ENCODE measurements at regions not wholly inside any gene's neighbourhood (a gene's known extent, or its start where the extent isn't known, plus 50 kb on each side); places are given as distances from the start of the nearest gene placed in this dataset.

DNA sequence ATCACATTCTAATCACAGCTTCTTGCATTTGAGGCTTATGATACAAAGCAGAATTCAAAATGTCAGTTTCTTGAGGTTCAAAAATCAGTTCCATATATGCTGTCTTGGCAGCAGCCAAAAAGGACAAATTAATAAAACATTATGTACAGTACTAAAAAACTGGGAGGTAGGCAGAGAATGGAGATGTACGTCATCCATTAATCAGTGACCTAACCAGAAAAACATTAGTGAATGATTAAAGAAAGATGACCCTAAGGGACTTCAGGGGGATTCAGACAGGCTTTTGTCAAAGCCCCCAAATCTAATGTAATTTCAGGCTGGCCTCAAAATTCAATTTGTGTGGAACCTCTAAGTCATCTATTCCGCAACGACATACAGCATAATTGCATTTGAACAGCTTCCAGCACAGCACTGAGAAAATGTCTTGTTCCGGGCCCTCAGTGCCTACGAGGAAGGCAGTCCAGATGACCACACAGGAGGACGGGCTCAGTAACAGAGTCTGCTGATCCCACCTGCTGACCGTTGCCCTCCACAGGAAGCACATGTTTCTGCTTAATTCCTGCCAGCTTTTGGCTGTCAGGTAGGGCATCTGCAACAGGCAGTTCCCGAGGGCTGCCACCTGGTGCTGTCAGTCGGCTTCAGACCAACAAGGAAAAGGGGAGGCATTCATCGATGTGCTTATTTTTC is 83.8 kb upstream of the HHIP start:
- TF ChIP-seq SPI1 (IDR thresholded peaks at IDR 0.05; ENCODE audit: low read depth, low read length) = no peak
- TF ChIP-seq TAF1 (IDR thresholded peaks at IDR 0.05; ENCODE audit: low read depth, low read length) = no peak
- TF ChIP-seq POU2F2 (IDR thresholded peaks at IDR 0.05; ENCODE audit: low read depth, low read length) = no peak
- no peak for TF ChIP-seq PAX5 (IDR thresholded peaks at IDR 0.05; ENCODE audit: insufficient read depth, low read length, severe bottlenecking)
- TF ChIP-seq POLR2A (IDR thresholded peaks at IDR 0.05; ENCODE audit: low read depth, low read length) = no peak
- no peak for TF ChIP-seq POLR2AphosphoS5 (IDR thresholded peaks at IDR 0.05; ENCODE audit: low read depth, low read length)
- FAIRE-seq (no peak), DNase-seq (ENCODE audit: insufficient read length, low spot score) (no peak)

- TF ChIP-seq POLR2AphosphoS5 (IDR thresholded peaks at IDR 0.05; ENCODE audit: low read depth, low read length) (no peak), SPI1 (IDR thresholded peaks at IDR 0.05; ENCODE audit: low read depth, low read length) (peak; percentile 29; the same call in 1 of the 2 replicates)
- no peak for FAIRE-seq
- DNase-seq (ENCODE audit: insufficient read length, low spot score) = no peak
These were observed 81.6 kb upstream of the HHIP start for GRCh38 chr4:144564358-144564757.

- FAIRE-seq (peak; percentile 38), DNase-seq (ENCODE audit: insufficient read length, low spot score) (no peak)
- TF ChIP-seq POU2F2 (IDR thresholded peaks at IDR 0.05; ENCODE audit: low read depth, low read length) = no peak
- TF ChIP-seq TAF1 (IDR thresholded peaks at IDR 0.05; ENCODE audit: low read depth, low read length) = no peak
- no peak for TF ChIP-seq POLR2A (IDR thresholded peaks at IDR 0.05; ENCODE audit: low read depth, low read length)
- peak; percentile 71; the same call in 1 of the 2 replicates for TF ChIP-seq SPI1 (IDR thresholded peaks at IDR 0.05; ENCODE audit: low read depth, low read length)
These were observed 80.3 kb upstream of the HHIP start for GRCh38 chr4:144565527-144566195.

GRCh38 chr4:144572660-144573059 is 73.3 kb upstream of the HHIP start:
- TF ChIP-seq POU2F2 (IDR thresholded peaks at IDR 0.05; ENCODE audit: low read depth, low read length) (no peak), PAX5 (IDR thresholded peaks at IDR 0.05; ENCODE audit: insufficient read depth, low read length, severe bottlenecking) (no peak), POLR2AphosphoS5 (IDR thresholded peaks at IDR 0.05; ENCODE audit: low read depth, low read length) (no peak), SPI1 (IDR thresholded peaks at IDR 0.05; ENCODE audit: low read depth, low read length) (no peak), TAF1 (IDR thresholded peaks at IDR 0.05; ENCODE audit: low read depth, low read length) (no peak), POLR2A (IDR thresholded peaks at IDR 0.05; ENCODE audit: low read depth, low read length) (no peak)
- DNase-seq (ENCODE audit: insufficient read length, low spot score) (no peak), FAIRE-seq (no peak)

DNA sequence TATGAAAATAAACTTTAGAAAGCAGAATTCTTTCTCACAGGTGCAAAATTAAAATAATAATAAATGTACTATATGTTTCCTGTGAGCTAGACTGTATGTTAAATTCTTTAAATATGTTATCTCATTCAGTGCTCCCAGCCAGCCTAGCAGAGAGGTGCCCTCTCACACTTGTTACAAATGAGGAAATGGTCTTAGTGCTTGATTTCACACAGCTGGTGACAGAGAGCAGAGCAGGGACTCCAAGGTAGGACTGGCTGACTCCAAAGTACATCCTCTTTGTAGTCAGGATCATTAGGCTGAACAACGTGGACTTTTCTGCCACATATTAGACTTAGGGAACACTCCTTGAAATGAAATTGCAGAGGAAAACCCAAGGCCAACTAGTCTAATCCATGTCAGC is 72.0 kb upstream of the HHIP start:
- no peak for FAIRE-seq
- no peak for DNase-seq (ENCODE audit: insufficient read length, low spot score)
- TF ChIP-seq TAF1 (IDR thresholded peaks at IDR 0.05; ENCODE audit: low read depth, low read length) = no peak
- TF ChIP-seq SPI1 (IDR thresholded peaks at IDR 0.05; ENCODE audit: low read depth, low read length) = peak; percentile 80
- TF ChIP-seq POU2F2 (IDR thresholded peaks at IDR 0.05; ENCODE audit: low read depth, low read length) = no peak

DNA sequence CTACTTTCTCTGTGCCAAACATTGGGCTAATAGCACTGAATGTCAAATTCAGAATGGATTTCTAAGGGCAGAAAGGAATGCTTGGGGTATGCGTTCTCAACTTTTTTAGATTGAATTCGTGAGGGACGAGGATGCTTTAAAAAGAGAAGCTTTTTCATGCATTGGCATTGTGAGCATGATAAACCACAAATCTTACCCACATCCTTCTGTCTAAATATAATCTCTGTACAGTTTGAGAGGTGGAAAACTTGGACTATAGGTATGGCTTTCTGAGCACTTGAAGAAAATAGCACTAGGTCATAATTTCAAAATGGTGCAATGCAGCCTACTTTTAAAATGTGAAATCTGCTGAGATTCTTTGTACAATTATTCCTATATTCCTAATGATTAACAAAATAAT is 71.4 kb upstream of the HHIP start:
- TF ChIP-seq SPI1 (IDR thresholded peaks at IDR 0.05; ENCODE audit: low read depth, low read length) = no peak
- no peak for TF ChIP-seq TAF1 (IDR thresholded peaks at IDR 0.05; ENCODE audit: low read depth, low read length)
- TF ChIP-seq POU2F2 (IDR thresholded peaks at IDR 0.05; ENCODE audit: low read depth, low read length) = no peak
- no peak for TF ChIP-seq POLR2A (IDR thresholded peaks at IDR 0.05; ENCODE audit: low read depth, low read length)
- no peak for TF ChIP-seq POLR2AphosphoS5 (IDR thresholded peaks at IDR 0.05; ENCODE audit: low read depth, low read length)
- no peak for TF ChIP-seq PAX5 (IDR thresholded peaks at IDR 0.05; ENCODE audit: insufficient read depth, low read length, severe bottlenecking)
- no peak for FAIRE-seq
- DNase-seq (ENCODE audit: insufficient read length, low spot score) = no peak

DNA sequence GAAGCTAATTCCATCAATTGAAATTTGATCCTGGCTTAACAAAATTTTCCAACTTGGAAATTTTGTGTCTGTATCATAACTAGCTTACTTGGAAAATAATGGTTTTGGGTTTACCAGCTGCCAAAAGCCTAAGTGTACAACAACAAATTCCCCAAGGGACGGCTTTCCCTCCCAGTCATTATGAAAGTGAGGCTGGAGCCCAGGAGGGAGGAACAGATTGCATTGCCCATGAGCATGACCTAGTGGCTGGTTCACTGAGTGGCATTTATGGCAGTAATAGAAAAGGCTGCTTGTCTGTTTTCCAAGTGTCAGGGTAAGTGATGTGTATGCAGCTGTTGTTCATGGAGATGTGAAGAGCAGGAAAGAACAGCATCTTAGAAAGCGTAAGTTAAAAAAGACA is 70.8 kb upstream of the HHIP start:
- DNase-seq (ENCODE audit: insufficient read length, low spot score) (no peak), FAIRE-seq (no peak)
- no peak for TF ChIP-seq PAX5 (IDR thresholded peaks at IDR 0.05; ENCODE audit: insufficient read depth, low read length, severe bottlenecking)
- TF ChIP-seq SPI1 (IDR thresholded peaks at IDR 0.05; ENCODE audit: low read depth, low read length) = no peak
- TF ChIP-seq POLR2A (IDR thresholded peaks at IDR 0.05; ENCODE audit: low read depth, low read length) = no peak
- TF ChIP-seq TAF1 (IDR thresholded peaks at IDR 0.05; ENCODE audit: low read depth, low read length) = no peak
- TF ChIP-seq POU2F2 (IDR thresholded peaks at IDR 0.05; ENCODE audit: low read depth, low read length) = no peak
- TF ChIP-seq POLR2AphosphoS5 (IDR thresholded peaks at IDR 0.05; ENCODE audit: low read depth, low read length) = no peak

- DNase-seq (ENCODE audit: insufficient read length, low spot score) = no peak
- no peak for TF ChIP-seq PAX5 (IDR thresholded peaks at IDR 0.05; ENCODE audit: insufficient read depth, low read length, severe bottlenecking)
- no peak for FAIRE-seq
These were observed 67.3 kb upstream of the HHIP start for GRCh38 chr4:144578681-144579080.

DNA sequence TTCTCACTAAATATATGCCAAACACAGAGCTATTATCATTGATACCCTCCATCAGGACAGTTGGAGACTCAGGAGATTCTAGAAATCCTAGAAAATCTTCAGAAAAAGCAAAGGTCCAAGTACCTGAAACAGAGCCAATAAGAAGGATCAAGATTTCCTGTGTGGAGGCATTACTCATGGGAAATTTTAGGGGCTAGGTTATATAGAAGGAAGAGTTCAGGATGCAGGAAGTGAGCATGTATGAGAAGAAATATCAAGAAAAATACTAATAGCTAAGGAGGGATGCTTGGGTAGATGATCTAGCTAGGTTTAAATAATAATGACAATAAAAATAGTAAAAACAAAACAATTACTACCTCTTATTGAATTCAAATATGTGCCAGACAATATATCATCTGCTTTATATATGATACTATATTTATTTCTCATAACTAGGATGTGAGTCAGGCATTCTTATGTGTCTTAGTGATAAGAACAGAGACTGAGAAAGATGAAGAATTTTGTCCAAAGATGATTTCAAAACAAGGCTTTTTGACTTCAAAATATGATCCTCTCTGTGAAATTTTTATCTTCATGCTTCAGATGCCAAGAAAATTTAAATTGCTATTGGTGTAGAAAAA is 66.4 kb upstream of the HHIP start:
- no peak for FAIRE-seq

DNA sequence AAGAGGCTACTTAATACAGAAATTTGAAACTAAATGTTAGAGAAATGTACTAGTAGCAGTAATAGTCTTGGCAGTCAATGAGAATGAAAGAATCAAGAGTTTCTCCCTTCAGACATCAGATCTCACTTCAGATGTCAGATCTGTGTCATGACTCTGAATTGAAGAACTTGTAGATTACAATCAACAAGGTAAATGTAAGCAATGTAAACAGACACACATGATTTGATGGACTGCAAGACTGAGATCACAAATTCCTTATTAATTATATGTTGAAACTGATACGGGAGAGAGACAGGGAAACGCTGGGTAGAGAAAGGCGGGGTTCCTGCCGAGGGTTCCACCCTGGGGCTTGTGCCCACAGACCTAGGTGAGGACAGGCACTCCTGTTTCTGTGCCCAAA is 65.5 kb upstream of the HHIP start:
- DNase-seq (ENCODE audit: insufficient read length, low spot score) (no peak), FAIRE-seq (no peak)

More for the DNA sequence above, 66.4 kb upstream of the HHIP start:
- DNase-seq (ENCODE audit: insufficient read length, low spot score) = no peak
- no peak for TF ChIP-seq TAF1 (IDR thresholded peaks at IDR 0.05; ENCODE audit: low read depth, low read length)
- TF ChIP-seq POLR2AphosphoS5 (IDR thresholded peaks at IDR 0.05; ENCODE audit: low read depth, low read length) = no peak
- TF ChIP-seq POLR2A (IDR thresholded peaks at IDR 0.05; ENCODE audit: low read depth, low read length) = no peak
- TF ChIP-seq SPI1 (IDR thresholded peaks at IDR 0.05; ENCODE audit: low read depth, low read length) = no peak
- TF ChIP-seq POU2F2 (IDR thresholded peaks at IDR 0.05; ENCODE audit: low read depth, low read length) = no peak
- TF ChIP-seq PAX5 (IDR thresholded peaks at IDR 0.05; ENCODE audit: insufficient read depth, low read length, severe bottlenecking) = no peak

More for the DNA sequence above, 65.5 kb upstream of the HHIP start:
- TF ChIP-seq POLR2AphosphoS5 (IDR thresholded peaks at IDR 0.05; ENCODE audit: low read depth, low read length) (no peak), POLR2A (IDR thresholded peaks at IDR 0.05; ENCODE audit: low read depth, low read length) (no peak), POU2F2 (IDR thresholded peaks at IDR 0.05; ENCODE audit: low read depth, low read length) (no peak), TAF1 (IDR thresholded peaks at IDR 0.05; ENCODE audit: low read depth, low read length) (no peak), SPI1 (IDR thresholded peaks at IDR 0.05; ENCODE audit: low read depth, low read length) (no peak), PAX5 (IDR thresholded peaks at IDR 0.05; ENCODE audit: insufficient read depth, low read length, severe bottlenecking) (no peak)
